Activated CD4-positive, alpha-beta T cell treated with anti-CD3 and anti-CD28 coated beads, Interleukin-2, amount 10 ng/mL, durations not matched to agents 7 days and 5 days (primary cell): ENCODE measurements at regions not wholly inside any gene's neighbourhood (a gene's known extent, or its start where the extent isn't known, plus 50 kb on each side); places are given as distances from the start of the nearest gene placed in this dataset.

ENCODE experiments used
- CTCF ChIA-PET: fragments of 350-600 bp; sonication (Branson Sonifier 250); formaldehyde crosslinking; loops from one replicate; lab custom pipeline; 2021; ENCODE audit warnings: antibody characterized with exemption; lab: Charles Lee
- POLR2A ChIA-PET: fragments of 350-600 bp; sonication (Branson Sonifier 250); formaldehyde crosslinking; loops from one replicate; lab custom pipeline; 2021; ENCODE audit warnings: antibody characterized with exemption; lab: Charles Lee
- DNase-seq: peaks from one replicate; pipeline ENCODE4 v3.0.0-alpha.2; 2020
- H3K27ac Mint-ChIP-seq: one replicate; pipeline ENCODE4 v1.8.0; 2021; ENCODE audit warnings: mild to moderate bottlenecking, moderate library complexity, mixed read lengths
- H3K27me3 Mint-ChIP-seq: one replicate; pipeline ENCODE4 v1.8.0; 2021; ENCODE audit warnings: mixed read lengths
- H3K36me3 Mint-ChIP-seq: one replicate; pipeline ENCODE4 v1.8.0; 2021; ENCODE audit warnings: low read depth, mixed read lengths
- H3K4me1 Mint-ChIP-seq: one replicate; pipeline ENCODE4 v1.8.0; 2021; ENCODE audit warnings: mixed read lengths
- H3K4me3 Mint-ChIP-seq: one replicate; pipeline ENCODE4 v1.8.0; 2021; ENCODE audit warnings: mild to moderate bottlenecking, moderate library complexity, mixed read lengths
- H3K9me3 Mint-ChIP-seq: one replicate; pipeline ENCODE4 v1.8.0; 2021; ENCODE audit warnings: mixed read lengths

DNA sequence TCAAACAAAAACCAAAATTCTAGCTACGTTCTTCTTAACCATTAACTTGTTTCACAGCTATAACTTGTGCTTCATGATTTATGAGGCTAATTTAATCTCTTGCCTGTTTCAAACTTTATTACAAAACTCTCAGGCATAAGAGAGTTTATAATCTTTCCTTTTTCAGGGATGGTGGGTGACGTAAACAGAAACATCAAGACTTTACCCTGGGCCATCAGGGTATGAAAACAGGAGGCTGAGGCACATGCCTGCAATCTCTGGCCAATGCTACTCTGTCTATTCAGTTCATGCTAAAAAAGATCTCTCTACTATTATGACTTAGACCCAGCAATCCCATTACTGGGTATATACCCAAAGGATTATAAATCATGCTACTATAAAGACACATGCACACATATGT, 55.9 kb upstream of the VWC2 start:
- CTCF ChIA-PET, result no interaction called here
- no peaks in the 10 kb centered on the region for H3K36me3 Mint-ChIP-seq
- POLR2A ChIA-PET, result no interaction called here
- no peaks in the 10 kb centered on the region for H3K27me3 Mint-ChIP-seq
- no peak overlapping the region for H3K4me3 Mint-ChIP-seq
- no peak for DNase-seq
- no peaks in the 10 kb centered on the region for H3K9me3 Mint-ChIP-seq
- no peak overlapping the region for H3K27ac Mint-ChIP-seq
- H3K4me1 Mint-ChIP-seq, result no peaks in the 10 kb centered on the region

DNA sequence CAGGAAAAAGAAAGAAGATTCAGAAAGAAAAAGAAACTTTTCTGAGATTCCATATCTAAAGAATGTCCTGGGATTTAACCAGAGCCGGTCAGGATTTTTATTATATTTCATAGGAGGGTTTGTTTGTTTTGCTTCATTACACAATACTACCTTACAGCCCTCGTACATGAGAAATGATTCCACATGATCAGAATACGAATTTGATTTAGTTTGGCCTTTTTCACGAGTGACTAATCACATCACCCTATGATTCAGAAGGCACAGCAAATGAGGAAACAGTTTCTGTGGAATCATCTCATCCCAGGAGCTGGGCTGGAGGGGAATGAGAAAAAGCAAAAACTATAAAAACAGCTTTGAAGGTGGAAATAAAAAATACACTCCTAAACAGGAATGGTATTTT, 54.7 kb upstream of the VWC2 start:
- Mint-ChIP-seq H3K9me3 (no peaks in the 10 kb centered on the region), H3K27me3 (no peaks in the 10 kb centered on the region), H3K27ac (no peak overlapping the region), H3K4me1 (no peaks in the 10 kb centered on the region), H3K36me3 (no peaks in the 10 kb centered on the region), H3K4me3 (no peak overlapping the region)
- CTCF ChIA-PET, result no interaction called here
- POLR2A ChIA-PET, result no interaction called here
- DNase-seq, result no peak

DNA sequence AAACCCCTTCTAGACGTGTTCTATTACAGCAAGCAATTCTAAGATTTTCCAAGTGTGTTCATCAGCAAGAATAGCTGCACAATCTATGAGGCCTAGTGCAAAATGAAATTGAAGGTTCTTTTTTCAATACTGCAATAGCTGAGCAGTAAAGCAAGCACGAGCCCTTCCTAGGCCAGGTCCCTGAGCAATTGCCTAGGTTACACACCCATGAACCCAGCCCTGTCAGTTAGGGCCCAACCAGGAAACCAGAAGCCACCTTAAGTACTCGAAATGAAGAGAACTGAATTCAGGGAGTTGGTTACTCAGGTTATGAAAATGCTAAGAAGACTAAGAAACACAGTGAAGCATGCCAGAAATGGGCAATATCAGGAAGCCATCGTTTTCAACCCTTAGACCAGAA, 52.0 kb upstream of the VWC2 start:
- Mint-ChIP-seq H3K4me3 (no peak overlapping the region), H3K36me3 (no peaks in the 10 kb centered on the region), H3K27ac (no peak overlapping the region), H3K27me3 (no peaks in the 10 kb centered on the region), H3K9me3 (no peaks in the 10 kb centered on the region), H3K4me1 (no peaks in the 10 kb centered on the region)
- ChIA-PET CTCF (interaction anchor here (1.6 kb wide), 1 partner anchor 9 kb away, joined by 3 read pairs; no protein-coding TSS in a partner anchor), POLR2A (no interaction called here)
- DNase-seq, result no peak
